B cell (primary cell): ENCODE measurements at regions not wholly inside any gene's neighbourhood (a gene's known extent, or its start where the extent isn't known, plus 50 kb on each side); places are given as distances from the start of the nearest gene placed in this dataset.

Experiments
- ATAC-seq: fragments of 200-7000 bp; cut with Tn5 transposase; one replicate; pipeline ENCODE4 v1.10.0; 2021; ENCODE audit warnings: low read depth, mild to moderate bottlenecking, moderate number of reproducible peaks, moderate library complexity
- CTCF ChIA-PET: fragments of 350-600 bp; sonication (Branson Sonifier 250); formaldehyde crosslinking; loops from one replicate; lab custom pipeline; 2021; ENCODE audit warnings: antibody characterized with exemption, inconsistent platforms; lab: Charles Lee
- POLR2A ChIA-PET: fragments of 350-600 bp; sonication (Branson Sonifier 250); formaldehyde crosslinking; loops from one replicate; lab custom pipeline; 2021; ENCODE audit warnings: antibody characterized with exemption; lab: Charles Lee
- DNase-seq: peaks from one replicate; pipeline ENCODE4 v3.0.0; 2013
- H2AFZ ChIP-seq: 2 replicates; pipeline ENCODE4 v1.6.1; 2012; ENCODE audit warnings: mild to moderate bottlenecking, low read depth, low read length; ENCODE audit not compliant: insufficient read depth, poor library complexity, severe bottlenecking
- H3K27ac ChIP-seq, 2 donors: 1 replicate in 1 of 2; 2 replicates in 1 of 2; pipeline ENCODE4 v1.5.1; 2012 to 2013; ENCODE audit warnings: low read length in 2 of 2, mild to moderate bottlenecking in 2 of 2, moderate library complexity in 1 of 2
- H3K27me3 ChIP-seq, 4 experiments: fragments of 200-600 bp in 1 of 4; sonication (generic) in 1 of 4; replicated peaks in 1 of 4; 1 replicate in 2 of 4; 2 replicates in 2 of 4; pipeline versions ENCODE4 v1.6.1 to v1.7.0; 2013 to 2016; ENCODE audit warnings: low read length in 3 of 4, mild to moderate bottlenecking in 2 of 4, mixed read lengths in 1 of 4, moderate library complexity in 1 of 4; ENCODE audit not compliant: insufficient read depth in 4 of 4, control insufficient read depth in 3 of 4; ENCODE audit errors: control extremely low read depth in 1 of 4
- H3K36me3 ChIP-seq, 2 experiments: replicated peaks in 1 of 2; 1 replicate in 1 of 2; 2 replicates in 1 of 2; pipeline versions ENCODE4 v1.6.1 to v1.7.1; 2013; ENCODE audit warnings: low read length in 1 of 2; ENCODE audit not compliant: insufficient read depth in 2 of 2, control insufficient read depth in 1 of 2; ENCODE audit errors: control extremely low read depth in 1 of 2, extremely low read depth in 1 of 2
- H3K4me1 ChIP-seq, 2 donors: fragments of 200-600 bp in 1 of 2; sonication (generic) in 1 of 2; 1 replicate in 1 of 2; 2 replicates in 1 of 2; pipeline versions ENCODE4 v1.5.1 to v1.6.1; 2013 to 2017; ENCODE audit warnings: low read length in 2 of 2; ENCODE audit not compliant: control insufficient read depth in 2 of 2, insufficient read depth in 2 of 2
- H3K4me2 ChIP-seq: replicated peaks from 2 replicates; pipeline ENCODE3; 2012; ENCODE audit warnings: mild to moderate bottlenecking, low read depth, low read length; ENCODE audit not compliant: poor library complexity, severe bottlenecking
- H3K4me3 ChIP-seq, 5 experiments: fragments of 200-600 bp in 1 of 5; sonication (generic) in 1 of 5; 1 replicate in 3 of 5; 2 replicates in 2 of 5; pipeline versions ENCODE4 v1.5.1 to v1.7.0; 2011 to 2016; ENCODE audit warnings: low read length in 4 of 5, mild to moderate bottlenecking in 4 of 5, low read depth in 2 of 5, control low read depth in 1 of 5, moderate library complexity in 1 of 5; ENCODE audit not compliant: insufficient read depth in 1 of 5; ENCODE audit errors: control extremely low read depth in 1 of 5, extremely low read depth in 1 of 5
- H3K79me2 ChIP-seq: fragments of 200-600 bp; sonication (generic); one replicate; pipeline ENCODE4 v1.6.0; 2016; ENCODE audit warnings: low read length; ENCODE audit not compliant: control insufficient read depth, insufficient read depth
- H3K9ac ChIP-seq: fragments of 200-600 bp; sonication (generic); 2 replicates; pipeline ENCODE4 v1.6.1; 2017; ENCODE audit warnings: mild to moderate bottlenecking, low read length, moderate library complexity
- H3K9me3 ChIP-seq, 3 donors: one replicate each; pipeline versions ENCODE4 v1.6.1 to v1.7.1; 2013; ENCODE audit warnings: low read length in 2 of 3; ENCODE audit not compliant: control insufficient read depth in 2 of 3, insufficient read depth in 1 of 3; ENCODE audit errors: control extremely low read depth in 1 of 3
- H4K20me1 ChIP-seq: 2 replicates; pipeline ENCODE4 v1.6.0; 2012; ENCODE audit warnings: mild to moderate bottlenecking, low read length; ENCODE audit not compliant: insufficient read depth, control insufficient read depth, poor library complexity, severe bottlenecking
- H3K27ac Mint-ChIP-seq: one replicate; pipeline ENCODE4 v1.8.0; 2021; ENCODE audit warnings: mixed read lengths
- H3K27me3 Mint-ChIP-seq: one replicate; pipeline ENCODE4 v1.8.0; 2021; ENCODE audit warnings: mixed read lengths
- H3K4me1 Mint-ChIP-seq: one replicate; pipeline ENCODE4 v1.8.0; 2021; ENCODE audit warnings: mixed read lengths
- H3K4me3 Mint-ChIP-seq: one replicate; pipeline ENCODE4 v1.8.0; 2021; ENCODE audit warnings: mixed read lengths
- H3K9me3 Mint-ChIP-seq: one replicate; pipeline ENCODE4 v1.8.0; 2022; ENCODE audit warnings: mixed read lengths; ENCODE audit not compliant: insufficient read depth
- EZH2 ChIP-seq: IDR thresholded peaks from 2 replicates; pipeline ENCODE4 v1.6.1; 2012; ENCODE audit warnings: borderline replicate concordance, low read depth, mild to moderate bottlenecking, moderate library complexity, low read length; ENCODE audit not compliant: insufficient read depth, poor library complexity, severe bottlenecking
- WGBS: methylation state at CpG from one replicate; pipeline ENCODE4 v1.1.5; 2013; ENCODE audit warnings: missing lambda C conversion rate; ENCODE audit not compliant: insufficient coverage; 5-methylcytosine and 5-hydroxymethylcytosine counted together
- intact Hi-C: fragments of 100-400 bp; cut with micrococcal nuclease; formaldehyde crosslinking; loops from one replicate; pipeline ENCODE4 v1.10.0; 2022
- TF ChIP-seq, protein P1 (sequence below): fragments of 200-600 bp; IDR thresholded peaks from one replicate; pipeline ENCODE4 v1.8.0; 2022; ENCODE audit warnings: antibody characterized with exemption, mild to moderate bottlenecking

DNA sequence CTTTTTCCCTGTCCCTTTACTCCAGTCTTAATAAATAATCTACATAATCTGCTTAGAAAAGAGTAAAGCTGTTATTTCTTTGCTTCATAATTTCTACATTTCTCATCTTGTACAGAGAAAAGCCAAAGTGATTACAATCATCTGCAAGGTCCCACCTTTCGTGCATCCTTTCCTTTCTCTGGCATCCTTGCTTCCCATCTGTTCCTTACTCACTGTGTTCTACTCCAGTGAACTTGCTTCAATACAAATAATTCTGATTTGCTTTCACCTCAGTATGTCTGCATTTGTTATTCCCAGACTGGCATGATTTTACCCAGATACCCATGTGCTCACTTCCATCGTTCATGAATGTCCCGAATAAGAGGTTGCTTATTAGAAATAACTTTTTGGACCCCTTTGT, 99.4 kb upstream of the DSEL start:
- Mint-ChIP-seq H3K27me3 (no peaks in the 10 kb centered on the region), H3K4me1 (no peaks in the 10 kb centered on the region)
- DNase-seq: no peak

DNA sequence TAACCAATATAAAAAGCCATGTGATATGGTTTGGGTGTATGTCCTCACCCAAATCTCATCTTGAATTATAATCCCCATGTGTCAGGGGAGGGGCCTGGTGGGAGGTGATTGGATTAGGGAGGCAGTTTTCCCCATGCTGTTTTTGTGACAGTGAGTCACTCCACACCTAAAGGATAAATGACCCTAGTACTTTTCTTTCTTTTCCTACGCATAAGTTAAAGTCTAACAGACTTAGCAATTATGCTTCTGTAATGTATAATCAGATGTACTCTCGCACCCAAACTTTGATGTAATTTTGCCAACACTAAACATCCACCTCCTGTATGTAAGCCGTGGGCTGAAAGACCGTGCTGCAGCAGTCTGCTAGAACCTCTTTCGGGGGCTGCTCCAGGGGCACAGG, 97.2 kb upstream of the DSEL start:
- H3K4me1 ChIP-seq: no peaks in the 10 kb centered on the region
- no peak overlapping the region for H3K4me3 Mint-ChIP-seq
- no peak overlapping the region for H3K27ac Mint-ChIP-seq
- no peak overlapping the region for H2AFZ ChIP-seq
- no peaks in the 10 kb centered on the region for H4K20me1 ChIP-seq
- WGBS: 100% methylated on average over 3 of the region's 5 CpGs
- no peak overlapping the region for H3K27ac ChIP-seq
- no peaks in the 10 kb centered on the region for H3K9me3 Mint-ChIP-seq
- DNase-seq: no peak
- no peak overlapping the region for H3K4me3 ChIP-seq
- no peaks in the 10 kb centered on the region for H3K27me3 ChIP-seq
- H3K4me1 Mint-ChIP-seq: no peaks in the 10 kb centered on the region
- H3K4me2 ChIP-seq: no peak overlapping the region
- H3K79me2 ChIP-seq: no peaks in the 10 kb centered on the region
- no peaks in the 10 kb centered on the region for H3K9me3 ChIP-seq
- ChIA-PET POLR2A (no interaction called here), CTCF (no interaction called here)
- no peak overlapping the region for H3K9ac ChIP-seq
- TF ChIP-seq, protein P1, sequence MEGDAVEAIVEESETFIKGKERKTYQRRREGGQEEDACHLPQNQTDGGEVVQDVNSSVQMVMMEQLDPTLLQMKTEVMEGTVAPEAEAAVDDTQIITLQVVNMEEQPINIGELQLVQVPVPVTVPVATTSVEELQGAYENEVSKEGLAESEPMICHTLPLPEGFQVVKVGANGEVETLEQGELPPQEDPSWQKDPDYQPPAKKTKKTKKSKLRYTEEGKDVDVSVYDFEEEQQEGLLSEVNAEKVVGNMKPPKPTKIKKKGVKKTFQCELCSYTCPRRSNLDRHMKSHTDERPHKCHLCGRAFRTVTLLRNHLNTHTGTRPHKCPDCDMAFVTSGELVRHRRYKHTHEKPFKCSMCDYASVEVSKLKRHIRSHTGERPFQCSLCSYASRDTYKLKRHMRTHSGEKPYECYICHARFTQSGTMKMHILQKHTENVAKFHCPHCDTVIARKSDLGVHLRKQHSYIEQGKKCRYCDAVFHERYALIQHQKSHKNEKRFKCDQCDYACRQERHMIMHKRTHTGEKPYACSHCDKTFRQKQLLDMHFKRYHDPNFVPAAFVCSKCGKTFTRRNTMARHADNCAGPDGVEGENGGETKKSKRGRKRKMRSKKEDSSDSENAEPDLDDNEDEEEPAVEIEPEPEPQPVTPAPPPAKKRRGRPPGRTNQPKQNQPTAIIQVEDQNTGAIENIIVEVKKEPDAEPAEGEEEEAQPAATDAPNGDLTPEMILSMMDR: no peak
- H3K36me3 ChIP-seq: no peaks in the 10 kb centered on the region
- no peak for ATAC-seq
- intact Hi-C loops: no loop called here
- no peaks in the 10 kb centered on the region for H3K27me3 Mint-ChIP-seq

More for the DNA sequence above, 99.4 kb upstream of the DSEL start:
- Histone ChIP-seq H3K9me3 (no peaks in the 10 kb centered on the region), H3K9ac (no peak overlapping the region), H4K20me1 (no peaks in the 10 kb centered on the region), H3K4me3 (no peak overlapping the region), H3K4me1 (no peaks in the 10 kb centered on the region), H3K27ac (no peak overlapping the region), H3K4me2 (no peak overlapping the region), H2AFZ (no peak overlapping the region), H3K79me2 (no peaks in the 10 kb centered on the region), H3K36me3 (no peaks in the 10 kb centered on the region), H3K27me3 (no peaks in the 10 kb centered on the region)
- intact Hi-C loops: no loop called here
- 100% methylated on average over 1 of the region's 3 CpGs for WGBS
- Mint-ChIP-seq H3K4me3 (no peak overlapping the region), H3K27ac (no peak overlapping the region), H3K9me3 (no peaks in the 10 kb centered on the region)
- POLR2A ChIA-PET: no interaction called here
- no peak for ATAC-seq
- CTCF ChIA-PET: no interaction called here
- no peak for TF ChIP-seq EZH2
